ENCODE measurements at regions not wholly inside any gene's neighbourhood (a gene's known extent, or its start where the extent isn't known, plus 50 kb on each side); places are given as distances from the start of the nearest gene placed in this dataset.

DNA sequence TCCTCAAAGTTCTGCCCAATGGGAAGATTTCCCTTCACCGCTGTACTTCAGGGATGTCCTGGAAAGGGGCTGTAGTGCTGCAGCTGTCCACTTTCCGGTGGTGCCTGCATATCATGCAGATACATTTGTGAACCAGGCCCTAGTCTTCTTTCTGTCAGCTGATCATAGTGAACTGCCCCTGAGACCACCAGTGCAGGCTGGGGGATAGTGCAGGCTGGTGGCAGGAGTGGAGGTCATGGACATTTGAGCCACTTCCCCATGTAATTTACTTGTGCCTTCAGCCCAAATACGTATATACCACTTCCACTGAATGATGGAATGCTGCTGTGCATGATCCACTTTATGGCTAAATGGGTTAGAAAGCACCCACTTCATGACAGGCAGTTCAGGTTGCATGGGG lies 120.0 kb downstream of the ZNF280B start:
- H3K27me3 ChIP-seq, result no peaks in the 10 kb centered on the region
- intact Hi-C loops (cut with DNase I), result no loop called here
- H3K36me3 ChIP-seq, result no peaks in the 10 kb centered on the region

DNA sequence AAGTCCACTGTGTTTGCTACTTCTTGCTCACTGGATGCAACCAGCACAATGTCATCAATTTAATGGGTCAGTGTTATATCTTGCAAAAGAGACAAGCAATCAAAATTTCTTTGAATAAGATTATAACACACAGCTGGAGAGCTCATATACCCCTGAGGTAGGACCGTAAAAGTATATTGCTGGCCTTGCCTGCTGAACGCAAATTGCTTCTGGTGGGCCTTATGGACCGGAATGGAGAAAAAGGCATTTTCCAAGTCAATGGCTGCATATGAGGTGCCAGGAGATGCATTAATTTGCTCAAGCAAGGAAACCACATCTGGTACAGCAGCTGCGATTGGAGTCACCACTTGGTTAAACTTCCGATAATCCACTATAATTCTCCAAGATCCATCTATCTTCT lies 119.1 kb downstream of the ZNF280B start:
- intact Hi-C loops (cut with DNase I), result no loop called here

More for the DNA sequence above, 120.0 kb downstream of the ZNF280B start:
- WGBS, 3 donors, result 82 to 94% (median 84%) methylated on average over 3 of the region's 3 CpGs
- no peaks in the 10 kb centered on the region for H3K9me3 ChIP-seq
- H3K27ac ChIP-seq, result no peak overlapping the region
- no peak for DNase-seq
- TF ChIP-seq, protein P1, sequence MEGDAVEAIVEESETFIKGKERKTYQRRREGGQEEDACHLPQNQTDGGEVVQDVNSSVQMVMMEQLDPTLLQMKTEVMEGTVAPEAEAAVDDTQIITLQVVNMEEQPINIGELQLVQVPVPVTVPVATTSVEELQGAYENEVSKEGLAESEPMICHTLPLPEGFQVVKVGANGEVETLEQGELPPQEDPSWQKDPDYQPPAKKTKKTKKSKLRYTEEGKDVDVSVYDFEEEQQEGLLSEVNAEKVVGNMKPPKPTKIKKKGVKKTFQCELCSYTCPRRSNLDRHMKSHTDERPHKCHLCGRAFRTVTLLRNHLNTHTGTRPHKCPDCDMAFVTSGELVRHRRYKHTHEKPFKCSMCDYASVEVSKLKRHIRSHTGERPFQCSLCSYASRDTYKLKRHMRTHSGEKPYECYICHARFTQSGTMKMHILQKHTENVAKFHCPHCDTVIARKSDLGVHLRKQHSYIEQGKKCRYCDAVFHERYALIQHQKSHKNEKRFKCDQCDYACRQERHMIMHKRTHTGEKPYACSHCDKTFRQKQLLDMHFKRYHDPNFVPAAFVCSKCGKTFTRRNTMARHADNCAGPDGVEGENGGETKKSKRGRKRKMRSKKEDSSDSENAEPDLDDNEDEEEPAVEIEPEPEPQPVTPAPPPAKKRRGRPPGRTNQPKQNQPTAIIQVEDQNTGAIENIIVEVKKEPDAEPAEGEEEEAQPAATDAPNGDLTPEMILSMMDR (IDR thresholded peaks at IDR 0.05), result no peak
- TF ChIP-seq EP300 (IDR thresholded peaks at IDR 0.05) (no peak), POLR2A (IDR thresholded peaks at IDR 0.05) (no peak)
- H3K4me3 ChIP-seq, result no peak overlapping the region
- H3K4me1 ChIP-seq (ENCODE audit: insufficient read depth), result no peaks in the 10 kb centered on the region

DNA sequence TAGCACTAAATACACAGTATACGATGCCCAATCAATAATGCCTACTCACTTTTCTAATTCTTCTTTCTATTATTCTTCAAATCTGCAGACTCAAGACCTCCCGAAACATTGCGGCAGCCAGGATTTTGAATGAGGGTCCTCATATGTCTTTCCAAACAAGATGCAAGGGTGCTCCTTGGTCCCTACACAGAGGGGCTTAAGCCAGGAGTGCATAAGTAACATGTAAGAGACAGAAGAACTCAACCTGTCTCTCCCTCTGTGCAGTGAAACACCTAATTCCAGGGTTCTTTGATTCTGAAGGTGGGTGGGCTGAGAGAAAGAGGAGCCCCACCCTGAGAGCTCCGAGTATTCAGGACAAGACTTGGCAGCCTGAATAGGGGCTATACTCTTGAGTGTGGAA lies 117.6 kb downstream of the ZNF280B start:
- WGBS, 3 donors, result 77 to 88% (median 77%) methylated on average over 4 of the region's 4 CpGs

More for the DNA sequence above, 119.1 kb downstream of the ZNF280B start:
- WGBS, 3 donors, result 89 to 93% (median 93%) methylated on average over 5 of the region's 5 CpGs
- no peaks in the 10 kb centered on the region for H3K27me3 ChIP-seq
- no peaks in the 10 kb centered on the region for H3K4me1 ChIP-seq (ENCODE audit: insufficient read depth)
- no peaks in the 10 kb centered on the region for H3K9me3 ChIP-seq
- TF ChIP-seq EP300 (IDR thresholded peaks at IDR 0.05), result no peak
- no peak overlapping the region for H3K27ac ChIP-seq
- no peaks in the 10 kb centered on the region for H3K36me3 ChIP-seq
- DNase-seq, result no peak
- no peak overlapping the region for H3K4me3 ChIP-seq

DNA sequence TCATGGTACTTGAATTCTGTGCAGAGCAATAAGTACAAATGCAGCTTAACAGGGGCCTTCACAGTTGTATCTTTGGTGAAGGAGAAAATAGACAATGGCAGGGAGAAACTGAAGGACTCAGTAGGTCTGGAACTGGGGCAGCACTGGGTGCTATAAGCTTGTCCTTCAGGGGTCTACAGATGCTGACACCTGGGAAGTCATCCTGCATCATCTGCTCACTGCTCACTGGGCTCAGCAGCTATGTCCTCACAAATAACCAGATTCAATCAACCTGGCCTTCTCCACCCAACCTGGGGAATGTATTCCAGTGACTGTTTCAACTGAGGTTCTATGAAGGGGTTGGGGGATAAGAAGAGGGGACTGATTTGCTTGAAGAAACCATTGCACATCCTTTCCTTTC lies 117.0 kb downstream of the ZNF280B start:
- H3K4me3 ChIP-seq, result no peak overlapping the region
- DNase-seq, result no peak

More for the DNA sequence above, 117.6 kb downstream of the ZNF280B start:
- TF ChIP-seq EP300 (IDR thresholded peaks at IDR 0.05), result no peak
- TF ChIP-seq, protein P1 (IDR thresholded peaks at IDR 0.05), result no peak
- TF ChIP-seq POLR2A (IDR thresholded peaks at IDR 0.05), result no peak
- no peaks in the 10 kb centered on the region for H3K9me3 ChIP-seq
- no peaks in the 10 kb centered on the region for H3K27me3 ChIP-seq
- DNase-seq, result no peak
- no peaks in the 10 kb centered on the region for H3K4me1 ChIP-seq (ENCODE audit: insufficient read depth)
- intact Hi-C loops (cut with DNase I), result no loop called here
- no peak overlapping the region for H3K4me3 ChIP-seq
- no peaks in the 10 kb centered on the region for H3K36me3 ChIP-seq
- H3K27ac ChIP-seq, result no peak overlapping the region

DNA sequence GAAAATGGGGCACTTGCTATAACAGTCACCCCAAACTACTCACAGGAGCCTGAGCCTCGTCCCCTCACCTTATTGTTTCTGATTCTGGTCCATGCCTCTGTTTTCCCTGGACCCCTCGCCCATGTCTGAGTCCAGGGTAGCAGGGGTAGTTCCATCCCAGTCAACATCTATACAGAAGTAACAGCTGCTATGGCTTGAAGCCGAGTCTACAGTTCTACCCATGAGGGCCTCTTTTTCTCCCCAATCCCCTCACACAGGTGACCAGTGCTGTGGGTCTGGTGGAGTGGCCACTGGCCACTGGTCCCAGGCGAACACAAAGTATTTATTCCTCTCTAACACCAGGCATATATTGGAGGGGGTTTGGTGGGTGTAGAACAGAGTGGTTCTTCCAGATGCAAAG lies 116.4 kb downstream of the ZNF280B start:
- TF ChIP-seq EP300 (IDR thresholded peaks at IDR 0.05) (no peak), POLR2A (IDR thresholded peaks at IDR 0.05) (no peak)
- TF ChIP-seq, protein P1 (IDR thresholded peaks at IDR 0.05), result no peak
- intact Hi-C loops (cut with DNase I), result no loop called here
- Histone ChIP-seq H3K36me3 (no peaks in the 10 kb centered on the region), H3K27me3 (no peaks in the 10 kb centered on the region), H3K4me3 (no peak overlapping the region), H3K27ac (no peak overlapping the region), H3K4me1 (ENCODE audit: insufficient read depth) (no peaks in the 10 kb centered on the region), H3K9me3 (no peaks in the 10 kb centered on the region)
- no peak for DNase-seq
- WGBS, 3 donors, result 52 to 62% (median 59%) methylated on average over 4 of the region's 4 CpGs

More for the DNA sequence above, 117.0 kb downstream of the ZNF280B start:
- Histone ChIP-seq H3K27ac (no peak overlapping the region), H3K27me3 (no peaks in the 10 kb centered on the region), H3K9me3 (no peaks in the 10 kb centered on the region), H3K36me3 (no peaks in the 10 kb centered on the region), H3K4me1 (ENCODE audit: insufficient read depth) (no peaks in the 10 kb centered on the region)
- TF ChIP-seq EP300 (IDR thresholded peaks at IDR 0.05) (no peak), POLR2A (IDR thresholded peaks at IDR 0.05) (no peak)
- TF ChIP-seq, protein P1 (IDR thresholded peaks at IDR 0.05), result no peak
- intact Hi-C loops (cut with DNase I), result no loop called here

Measured in ovary (tissue), 7 donors.